KG1 (cell line): ENCODE measurements at regions not wholly inside any gene's neighbourhood (a gene's known extent, or its start where the extent isn't known, plus 50 kb on each side); places are given as distances from the start of the nearest gene placed in this dataset.
"Not testable (repeated sequence)": the region's sequence is repeated elsewhere in the genome, so short reads cannot be mapped to it uniquely, and the experiment has no call there.

ENCODE experiments used
- DNase-seq: peaks from one replicate; lab custom pipeline; 2025; lab: John Stamatoyannopoulos, UW

- no peak for DNase-seq
These were observed 1364.4 kb downstream of the STIM2 start for GRCh38 chr4:28225050-28225449.

- no peak for DNase-seq
These were observed 1365.2 kb downstream of the STIM2 start for GRCh38 chr4:28225689-28226353.

- DNase-seq = no peak
These were observed 1366.3 kb downstream of the STIM2 start for GRCh38 chr4:28226962-28227361.

GRCh38 chr4:28227764-28228163 is 1367.1 kb downstream of the STIM2 start:
- DNase-seq = no peak

GRCh38 chr4:28228561-28229491 is 1368.2 kb downstream of the STIM2 start:
- no peak for DNase-seq

DNA sequence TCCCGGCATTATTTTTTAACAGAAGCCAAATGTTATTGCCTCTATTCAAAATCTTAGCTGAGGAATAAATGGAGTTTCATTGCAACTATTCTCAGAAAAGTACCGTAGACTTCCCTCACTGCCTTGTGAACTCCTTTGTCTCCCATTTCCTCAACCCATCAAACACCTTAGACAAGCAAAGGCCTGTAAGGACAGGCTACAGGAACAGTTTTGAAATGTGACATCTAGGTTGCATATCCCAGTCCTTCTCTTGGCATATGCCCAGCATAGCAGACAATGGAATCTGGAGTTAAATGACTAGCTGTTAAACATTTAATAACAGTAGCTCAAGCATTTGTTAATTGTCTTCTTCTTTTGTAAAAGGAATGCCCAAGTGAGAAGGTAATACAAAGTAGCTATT is 1371.7 kb downstream of the STIM2 start:
- no peak for DNase-seq

GRCh38 chr4:28232951-28233350 is 1372.3 kb downstream of the STIM2 start:
- no peak for DNase-seq

GRCh38 chr4:28233724-28234123 is 1373.1 kb downstream of the STIM2 start:
- no peak for DNase-seq

- DNase-seq = no peak
These were observed 1378.2 kb downstream of the STIM2 start for GRCh38 chr4:28238876-28239275.

DNA sequence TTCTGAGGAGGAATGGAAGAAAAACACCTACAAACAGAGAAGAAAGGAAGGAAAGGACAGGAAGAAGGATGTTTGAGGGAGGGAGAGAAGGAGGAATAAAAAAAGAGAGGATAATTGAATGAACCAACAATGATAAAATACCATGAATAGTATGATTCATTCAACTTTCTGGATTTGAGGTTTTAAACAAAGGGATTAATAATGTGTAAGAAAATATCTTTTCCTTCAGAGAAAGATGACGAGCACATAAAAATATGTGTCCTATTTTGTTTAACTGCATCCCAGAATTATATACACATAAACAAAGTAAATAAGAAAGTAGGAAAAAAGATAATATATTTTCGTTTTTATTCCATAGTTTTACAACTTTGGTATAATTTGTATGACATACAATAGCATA is 1380.4 kb downstream of the STIM2 start:
- DNase-seq = no peak

DNA sequence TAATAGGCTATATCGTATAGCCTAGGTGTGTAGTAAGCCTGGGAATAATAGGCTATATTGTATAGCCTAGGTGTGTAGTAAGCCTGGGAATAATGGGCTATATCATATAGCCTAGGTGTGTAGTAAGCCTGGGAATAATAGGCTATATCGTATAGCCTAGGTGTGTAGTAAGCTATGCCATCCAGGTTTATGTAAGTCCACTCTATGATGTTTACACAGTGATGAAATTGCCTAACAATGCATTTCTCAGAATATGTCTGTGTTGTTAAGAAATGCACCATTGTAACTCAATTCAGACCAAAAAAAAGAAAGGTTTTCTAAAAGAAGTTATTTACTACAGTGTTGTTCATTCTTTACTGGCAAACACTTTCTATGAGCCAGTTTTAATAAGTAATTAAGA is 1387.2 kb downstream of the STIM2 start:
- DNase-seq = no peak

DNA sequence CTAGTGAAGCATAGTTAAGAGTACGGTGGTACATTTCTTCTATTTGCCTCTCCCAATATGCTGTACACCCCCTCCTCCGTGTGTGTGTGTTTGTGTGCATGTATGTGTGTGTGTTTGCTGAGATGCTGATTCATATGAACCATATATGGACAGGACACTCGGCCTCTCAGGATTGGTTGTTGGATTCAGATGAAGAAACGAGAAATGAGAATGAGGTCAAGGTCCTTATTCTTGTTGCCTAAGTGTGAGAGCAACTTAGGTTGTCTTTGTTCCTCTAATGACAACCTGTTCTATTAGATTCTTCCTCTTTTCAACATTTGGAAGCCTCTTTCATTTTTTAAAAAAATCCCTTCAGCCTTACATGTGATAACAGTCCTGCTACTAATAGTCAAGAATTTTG is 1387.6 kb downstream of the STIM2 start:
- DNase-seq = no peak

DNA sequence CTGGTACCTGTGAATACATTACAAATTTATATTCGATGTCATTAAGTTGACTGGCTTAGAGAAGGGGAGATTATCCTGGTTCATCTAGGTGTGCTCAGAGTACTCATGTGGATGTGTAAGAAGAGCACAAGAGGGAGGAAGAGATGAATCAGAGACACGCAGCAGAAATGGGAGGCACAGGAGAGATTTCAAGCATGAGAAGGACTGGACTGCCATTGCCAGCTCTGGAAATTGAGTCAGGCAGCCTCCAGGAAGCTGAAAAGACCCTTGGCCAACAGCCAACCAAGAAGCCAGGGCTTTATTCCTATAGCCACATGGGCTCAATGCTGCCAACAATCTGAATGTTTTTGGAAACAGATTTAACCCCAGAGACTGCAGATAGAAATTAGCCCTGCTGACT is 1390.0 kb downstream of the STIM2 start:
- DNase-seq = no peak

DNA sequence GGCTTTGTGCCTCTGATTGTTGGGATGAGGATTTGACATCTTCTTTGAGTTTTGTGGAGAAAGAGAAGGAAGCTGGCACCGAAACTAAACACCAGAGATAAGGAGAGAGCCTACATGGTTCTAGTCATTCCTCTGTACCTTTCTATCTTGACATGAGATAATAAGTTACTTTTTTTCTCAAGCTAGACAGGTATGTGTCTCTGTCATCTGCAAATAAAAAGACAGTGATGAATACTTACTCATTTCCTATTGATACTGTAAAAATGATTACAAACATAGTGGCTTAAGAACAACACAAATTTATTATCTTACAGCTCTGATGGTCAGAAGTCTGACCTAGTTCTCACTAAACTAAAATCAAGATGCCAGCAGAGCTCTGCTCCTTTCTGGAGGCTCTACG is 1391.2 kb downstream of the STIM2 start:
- no peak for DNase-seq

DNA sequence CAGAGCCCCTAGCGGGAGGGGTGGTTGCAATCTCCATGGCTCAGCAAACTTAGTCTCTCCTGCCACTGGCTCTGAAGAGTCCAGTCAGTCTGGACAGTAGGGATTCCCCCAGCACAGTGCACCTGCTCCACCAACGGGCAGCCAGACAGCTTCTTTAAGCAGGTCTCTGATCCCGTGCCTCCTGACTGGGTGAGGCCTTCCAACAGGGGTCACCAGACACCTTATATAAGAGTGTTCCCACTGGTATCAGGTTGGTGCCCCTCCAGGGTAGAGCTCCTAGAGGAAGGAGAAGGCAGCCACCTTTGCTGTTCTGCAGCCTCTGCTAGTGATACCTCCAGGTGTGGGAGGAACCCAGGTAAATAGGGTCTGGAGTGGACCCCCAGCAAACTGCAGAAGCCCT is 1393.4 kb downstream of the STIM2 start:
- DNase-seq = no peak

DNA sequence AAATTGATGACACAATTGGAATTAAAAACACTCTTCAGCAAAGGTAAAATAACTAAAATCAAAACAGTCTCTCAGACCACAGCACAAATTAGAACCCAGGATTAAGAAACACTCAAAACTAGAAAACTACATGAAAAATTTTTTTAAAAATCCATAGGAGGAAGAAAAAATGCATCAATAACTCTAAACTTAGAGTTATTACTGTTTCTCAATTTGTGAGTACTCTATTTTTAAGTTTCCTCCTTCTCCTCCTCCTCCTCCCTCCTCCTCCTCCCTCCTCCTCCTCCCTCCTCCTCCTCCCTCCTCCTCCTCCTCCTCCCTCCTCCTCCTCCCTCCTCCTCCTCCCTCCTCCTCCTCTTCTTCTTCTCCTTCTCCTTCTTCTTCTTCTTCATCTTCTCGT is 1395.7 kb downstream of the STIM2 start:
- DNase-seq = no peak

GRCh38 chr4:28259951-28260350 is 1399.3 kb downstream of the STIM2 start:
- DNase-seq = no peak

DNA sequence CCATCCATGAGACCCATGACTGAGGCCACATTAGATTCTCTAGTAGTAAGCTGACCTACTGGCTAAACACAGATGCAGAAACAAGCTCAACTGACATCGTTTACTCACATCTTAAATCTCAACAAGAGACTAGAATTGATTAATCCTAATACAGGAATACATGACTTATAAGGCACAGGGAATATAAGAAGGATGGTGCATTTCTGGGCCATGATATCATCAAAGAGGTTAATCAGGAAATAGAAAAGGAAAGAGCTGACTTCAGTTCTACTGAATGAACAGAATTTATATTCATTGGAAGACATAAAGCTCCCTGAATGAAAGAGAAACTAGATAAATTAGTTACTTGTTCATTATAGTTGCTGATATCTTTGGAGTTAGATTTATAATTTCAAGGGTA is 1406.5 kb downstream of the STIM2 start:
- no peak for DNase-seq

DNA sequence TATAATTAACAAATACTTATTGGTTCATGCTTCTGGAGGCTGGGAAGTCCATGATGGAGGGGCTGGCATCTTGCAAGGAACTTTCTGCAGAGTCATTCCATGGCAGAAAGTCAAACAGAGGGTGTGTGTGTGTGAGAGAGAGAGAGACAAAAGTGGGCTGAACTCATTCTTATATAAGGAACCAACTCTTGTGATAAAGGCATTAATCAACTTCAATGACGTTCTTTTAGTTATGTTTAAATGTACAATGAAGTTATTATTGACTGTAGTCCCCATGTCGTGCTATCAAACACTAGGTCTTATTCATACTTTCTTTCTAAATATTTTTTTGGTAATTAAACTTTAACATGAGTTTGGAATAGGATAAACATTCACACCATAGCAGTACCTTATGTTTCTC is 1408.8 kb downstream of the STIM2 start:
- no peak for DNase-seq

GRCh38 chr4:28277931-28278330 is 1417.3 kb downstream of the STIM2 start:
- no peak for DNase-seq

DNA sequence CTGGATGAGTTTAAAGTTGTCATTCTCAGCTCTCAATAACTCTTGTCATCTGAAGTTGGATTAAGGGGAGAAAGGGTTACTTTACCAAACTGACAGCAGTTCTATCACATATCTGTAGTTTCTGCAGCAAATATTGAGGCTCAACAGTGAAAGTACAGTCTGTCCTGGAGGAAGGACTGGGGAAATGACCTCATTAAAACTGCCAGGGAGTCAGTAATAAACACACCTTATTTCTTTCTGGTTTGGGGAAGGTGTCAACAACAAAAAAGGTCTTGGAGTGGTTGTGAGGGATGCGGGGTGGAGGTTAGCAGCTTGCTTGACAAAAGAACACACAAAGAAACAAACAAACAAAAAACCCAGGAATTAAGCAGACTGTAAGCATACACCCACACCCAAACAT is 1418.0 kb downstream of the STIM2 start:
- no peak for DNase-seq

GRCh38 chr4:28279249-28279648 is 1418.6 kb downstream of the STIM2 start:
- DNase-seq = no peak

DNA sequence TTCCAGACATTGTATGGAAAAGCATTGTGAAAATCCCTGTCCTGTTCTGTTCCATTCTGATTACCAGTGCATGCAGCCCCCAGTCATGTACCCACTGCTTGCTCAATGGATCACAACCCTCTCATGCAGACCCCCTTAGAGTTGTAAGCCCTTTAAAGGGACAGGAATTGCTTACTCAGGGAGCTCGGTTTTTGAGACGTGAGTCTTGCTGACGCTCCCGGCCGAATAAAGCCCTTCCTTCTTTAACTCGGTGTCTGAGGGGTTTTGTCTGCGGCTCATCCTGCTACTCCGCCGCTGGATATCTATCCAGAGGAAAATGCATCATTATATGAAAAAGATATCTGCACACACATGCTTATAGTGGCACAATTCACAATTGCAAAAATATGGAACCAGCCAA is 1425.6 kb downstream of the STIM2 start:
- not testable (repeated sequence) for DNase-seq

GRCh38 chr4:28287831-28288233 is 1427.2 kb downstream of the STIM2 start:
- DNase-seq = no peak
